ENCODE measurements at regions not wholly inside any gene's neighbourhood (a gene's known extent, or its start where the extent isn't known, plus 50 kb on each side); places are given as distances from the start of the nearest gene placed in this dataset.

DNA sequence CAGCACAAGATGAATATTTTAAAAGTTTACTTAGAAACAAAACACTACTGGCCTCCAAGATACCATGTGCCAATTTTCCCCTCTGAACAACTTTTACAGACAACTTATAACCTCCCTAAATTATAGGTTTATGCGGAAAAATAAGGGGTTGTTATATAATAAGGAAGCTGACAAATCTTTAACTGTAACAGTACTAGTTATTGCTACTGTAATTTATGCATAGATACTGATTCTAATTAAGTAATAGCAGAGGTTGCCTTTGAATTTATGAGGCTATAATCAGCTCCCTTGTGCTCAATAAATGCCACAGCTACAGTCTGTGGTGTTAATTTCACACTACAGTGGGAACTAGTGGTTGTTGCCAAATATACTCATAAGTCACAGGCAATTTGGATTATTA lies 291.3 kb upstream of the PCSK5 start:
- Histone ChIP-seq H3K14ac (replicated peaks; ENCODE audit: low read depth, low read length) (no peak overlapping the region), H2BK20ac (ENCODE audit: low read depth, low read length) (no peak overlapping the region), H3K4ac (ENCODE audit: low read depth, low read length) (no peak overlapping the region), H4K5ac (ENCODE audit: low read depth, low read length) (no peak overlapping the region), H3K9me1 (ENCODE audit: insufficient read depth, low read length) (no peaks in the 10 kb centered on the region), H3K4me2 (ENCODE audit: low read depth, low read length) (no peak overlapping the region), H3K18ac (ENCODE audit: low read depth, low read length) (no peak overlapping the region), H2AFZ (replicated peaks; ENCODE audit: low read length, poor library complexity) (no peak overlapping the region), H3K27me3 (ENCODE audit: control insufficient read depth, insufficient read depth, low read length) (no peaks in the 10 kb centered on the region), H2BK120ac (ENCODE audit: low read depth, low read length) (no peak overlapping the region), H3K36me3 (ENCODE audit: control insufficient read depth, insufficient read depth, low read length) (no peaks in the 10 kb centered on the region), H4K20me1 (ENCODE audit: insufficient read depth, low read length) (no peaks in the 10 kb centered on the region), H3K4me1 (ENCODE audit: control insufficient read depth, insufficient read depth, low read length) (no peaks in the 10 kb centered on the region), H4K8ac (ENCODE audit: low read depth in 2 of 2, low read length in 2 of 2) (no peak overlapping the region), H3K27ac (ENCODE audit: insufficient read depth, low read length) (no peak overlapping the region), H2AK5ac (ENCODE audit: low read depth, low read length) (no peak overlapping the region), H3K79me1 (ENCODE audit: low read depth in 1 of 2, low read length in 2 of 2) (no peaks in the 10 kb centered on the region), H4K91ac (ENCODE audit: insufficient read depth, low read depth, low read length) (no peak overlapping the region), H2BK15ac (ENCODE audit: low read depth, low read length) (no peak overlapping the region), H3K56ac (ENCODE audit: extremely low read depth, insufficient read depth, low read length) (no peak overlapping the region), H3K23ac (ENCODE audit: low read depth, low read length) (no peak overlapping the region), H3K4me3 (ENCODE audit: insufficient read depth, low read depth, low read length) (no peak overlapping the region), H3K9ac (ENCODE audit: low read depth, low read length) (no peak overlapping the region), H2AK9ac (replicated peaks; ENCODE audit: low read depth, low read length, poor library complexity) (no peak overlapping the region), H2BK5ac (ENCODE audit: low read depth, low read length, poor library complexity, severe bottlenecking) (no peak overlapping the region), H3K9me3 (ENCODE audit: control insufficient read depth, insufficient read depth, low read length) (no peaks in the 10 kb centered on the region; the same call in 1 of the 2 replicates)
- intact Hi-C loops (cut with micrococcal nuclease) (no loop called here), dilution Hi-C loops (cut with HindIII; ENCODE audit: low sequenced_read_pairs, unreplicated experiment) (no loop called here), in situ Hi-C loops (cut with MboI; ENCODE audit: low sequenced_read_pairs) (no loop called here)
- ChIA-PET CTCF (interaction anchor here (0.6 kb wide), 1 partner anchor 248 kb away, joined by 7 read pairs; no protein-coding TSS in a partner anchor), POLR2A (ENCODE audit: unreplicated experiment) (no interaction called here)
- no TSS peak for BruUV-seq (replicated peaks)
- WGBS, 2 experiments (ENCODE audit: extremely low coverage in 2 of 2, insufficient read length in 1 of 2): no CpG with 5 or more reads among the region's 1 CpG
- ATAC-seq (ENCODE audit: low read depth): no peak
- TF ChIP-seq, protein P1, sequence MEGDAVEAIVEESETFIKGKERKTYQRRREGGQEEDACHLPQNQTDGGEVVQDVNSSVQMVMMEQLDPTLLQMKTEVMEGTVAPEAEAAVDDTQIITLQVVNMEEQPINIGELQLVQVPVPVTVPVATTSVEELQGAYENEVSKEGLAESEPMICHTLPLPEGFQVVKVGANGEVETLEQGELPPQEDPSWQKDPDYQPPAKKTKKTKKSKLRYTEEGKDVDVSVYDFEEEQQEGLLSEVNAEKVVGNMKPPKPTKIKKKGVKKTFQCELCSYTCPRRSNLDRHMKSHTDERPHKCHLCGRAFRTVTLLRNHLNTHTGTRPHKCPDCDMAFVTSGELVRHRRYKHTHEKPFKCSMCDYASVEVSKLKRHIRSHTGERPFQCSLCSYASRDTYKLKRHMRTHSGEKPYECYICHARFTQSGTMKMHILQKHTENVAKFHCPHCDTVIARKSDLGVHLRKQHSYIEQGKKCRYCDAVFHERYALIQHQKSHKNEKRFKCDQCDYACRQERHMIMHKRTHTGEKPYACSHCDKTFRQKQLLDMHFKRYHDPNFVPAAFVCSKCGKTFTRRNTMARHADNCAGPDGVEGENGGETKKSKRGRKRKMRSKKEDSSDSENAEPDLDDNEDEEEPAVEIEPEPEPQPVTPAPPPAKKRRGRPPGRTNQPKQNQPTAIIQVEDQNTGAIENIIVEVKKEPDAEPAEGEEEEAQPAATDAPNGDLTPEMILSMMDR (conservative IDR thresholded peaks at IDR 0.05; ENCODE audit: low read depth, low read length): no peak
- TF ChIP-seq CHD1 (IDR thresholded peaks at IDR 0.05; ENCODE audit: low read depth, low read length) (no peak), MXI1 (IDR thresholded peaks at IDR 0.05; ENCODE audit: borderline replicate concordance, low read depth, low read length) (no peak), RFX5 (IDR thresholded peaks at IDR 0.05; ENCODE audit: low read depth, low read length) (no peak), MAZ (IDR thresholded peaks at IDR 0.05; ENCODE audit: borderline replicate concordance, low read depth, low read length) (no peak), BHLHE40 (IDR thresholded peaks at IDR 0.05; ENCODE audit: low read depth, low read length) (no peak), RAD21 (IDR thresholded peaks at IDR 0.05; ENCODE audit: low read length) (no peak), MAFK (IDR thresholded peaks at IDR 0.05; ENCODE audit: low read depth, low read length) (no peak), NFE2L2 (IDR thresholded peaks at IDR 0.05; ENCODE audit: low read depth, low read length) (no peak), FOS (IDR thresholded peaks at IDR 0.05; ENCODE audit: low read depth, low read length) (no peak), POLR2A (IDR thresholded peaks at IDR 0.05; ENCODE audit: low read depth, low read length) (no peak), CEBPB (IDR thresholded peaks at IDR 0.05; ENCODE audit: low read depth, low read length) (no peak), SMC3 (IDR thresholded peaks at IDR 0.05; ENCODE audit: low read depth, low read length) (no peak), RCOR1 (IDR thresholded peaks at IDR 0.05; ENCODE audit: insufficient replicate concordance, low read length) (no peak)
- TF ChIP-seq, protein P2, sequence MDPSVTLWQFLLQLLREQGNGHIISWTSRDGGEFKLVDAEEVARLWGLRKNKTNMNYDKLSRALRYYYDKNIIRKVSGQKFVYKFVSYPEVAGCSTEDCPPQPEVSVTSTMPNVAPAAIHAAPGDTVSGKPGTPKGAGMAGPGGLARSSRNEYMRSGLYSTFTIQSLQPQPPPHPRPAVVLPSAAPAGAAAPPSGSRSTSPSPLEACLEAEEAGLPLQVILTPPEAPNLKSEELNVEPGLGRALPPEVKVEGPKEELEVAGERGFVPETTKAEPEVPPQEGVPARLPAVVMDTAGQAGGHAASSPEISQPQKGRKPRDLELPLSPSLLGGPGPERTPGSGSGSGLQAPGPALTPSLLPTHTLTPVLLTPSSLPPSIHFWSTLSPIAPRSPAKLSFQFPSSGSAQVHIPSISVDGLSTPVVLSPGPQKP (IDR thresholded peaks at IDR 0.05; ENCODE audit: borderline replicate concordance, low read depth, low read length): no peak
- TF ChIP-seq, protein P3, sequence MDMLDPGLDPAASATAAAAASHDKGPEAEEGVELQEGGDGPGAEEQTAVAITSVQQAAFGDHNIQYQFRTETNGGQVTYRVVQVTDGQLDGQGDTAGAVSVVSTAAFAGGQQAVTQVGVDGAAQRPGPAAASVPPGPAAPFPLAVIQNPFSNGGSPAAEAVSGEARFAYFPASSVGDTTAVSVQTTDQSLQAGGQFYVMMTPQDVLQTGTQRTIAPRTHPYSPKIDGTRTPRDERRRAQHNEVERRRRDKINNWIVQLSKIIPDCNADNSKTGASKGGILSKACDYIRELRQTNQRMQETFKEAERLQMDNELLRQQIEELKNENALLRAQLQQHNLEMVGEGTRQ (IDR thresholded peaks at IDR 0.05; ENCODE audit: low read depth, low read length): no peak
- no peak for DNase-seq
